Stomach (tissue), 4 donors: ENCODE measurements at regions not wholly inside any gene's neighbourhood (a gene's known extent, or its start where the extent isn't known, plus 50 kb on each side); places are given as distances from the start of the nearest gene placed in this dataset.

Experiments
- CTCF ChIP-seq, 7 experiments: fragments of 450-650 bp in 4 of 7; fragments of 200-600 bp in 3 of 7; sonication (generic) in 3 of 7; IDR thresholded peaks; one replicate each; pipeline ENCODE4 v1.5.1; 2016 to 2019; ENCODE audit warnings: antibody characterized with exemption in 7 of 7, control low read depth in 2 of 7, mild to moderate bottlenecking in 1 of 7
- EP300 ChIP-seq: sonication (generic); formaldehyde crosslinking; IDR thresholded peaks from one replicate; pipeline ENCODE4 v1.6.1; 2017; ENCODE audit warnings: antibody characterized with exemption
- POLR2A ChIP-seq, 4 donors: fragments of 450-650 bp; IDR thresholded peaks; one replicate each; pipeline ENCODE4 v1.6.1; 2016; ENCODE audit warnings: antibody characterized with exemption in 4 of 4, control low read depth in 2 of 4, mild to moderate bottlenecking in 1 of 4, moderate library complexity in 1 of 4

- TF ChIP-seq CTCF (IDR thresholded peaks at IDR 0.05) (no peak), POLR2A (IDR thresholded peaks at IDR 0.05) (no peak), EP300 (no peak)
Measured at GRCh38 chr16:73369851-73370250, 321.9 kb upstream of the ZFHX3 start.
